Stomach (tissue), 4 donors: ENCODE measurements at regions not wholly inside any gene's neighbourhood (a gene's known extent, or its start where the extent isn't known, plus 50 kb on each side); places are given as distances from the start of the nearest gene placed in this dataset.

ENCODE experiments used
- POLR2A ChIP-seq, 4 donors: fragments of 450-650 bp; IDR thresholded peaks; one replicate each; pipeline ENCODE4 v1.6.1; 2016; ENCODE audit warnings: antibody characterized with exemption in 4 of 4, control low read depth in 2 of 4, mild to moderate bottlenecking in 1 of 4, moderate library complexity in 1 of 4
- TF ChIP-seq, protein P1 (sequence below), 7 experiments: fragments of 450-650 bp in 4 of 7; fragments of 200-600 bp in 3 of 7; sonication (generic) in 3 of 7; IDR thresholded peaks; one replicate each; pipeline ENCODE4 v1.5.1; 2016 to 2019; ENCODE audit warnings: antibody characterized with exemption in 7 of 7, control low read depth in 2 of 7, mild to moderate bottlenecking in 1 of 7

DNA sequence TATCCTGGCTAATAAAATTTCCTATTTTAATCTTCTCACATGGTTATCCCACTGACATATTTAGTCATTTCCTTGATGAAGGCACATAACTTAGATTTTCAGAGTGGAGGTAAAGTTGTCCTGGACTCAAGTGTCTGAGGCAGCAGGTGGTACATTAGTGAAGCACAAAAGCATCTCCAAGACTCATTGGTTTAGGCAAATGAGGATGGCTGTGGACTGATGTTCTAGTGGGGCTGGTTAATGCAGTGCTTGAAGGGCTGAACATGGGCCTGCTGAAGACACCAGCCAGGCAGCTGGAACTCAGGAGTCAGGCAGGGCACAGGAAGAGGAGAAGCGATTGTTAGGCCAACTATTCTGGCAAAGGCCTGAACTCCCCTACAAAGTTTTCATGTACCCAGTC, 76.3 kb upstream of the SESN3 start:
- TF ChIP-seq, protein P1, sequence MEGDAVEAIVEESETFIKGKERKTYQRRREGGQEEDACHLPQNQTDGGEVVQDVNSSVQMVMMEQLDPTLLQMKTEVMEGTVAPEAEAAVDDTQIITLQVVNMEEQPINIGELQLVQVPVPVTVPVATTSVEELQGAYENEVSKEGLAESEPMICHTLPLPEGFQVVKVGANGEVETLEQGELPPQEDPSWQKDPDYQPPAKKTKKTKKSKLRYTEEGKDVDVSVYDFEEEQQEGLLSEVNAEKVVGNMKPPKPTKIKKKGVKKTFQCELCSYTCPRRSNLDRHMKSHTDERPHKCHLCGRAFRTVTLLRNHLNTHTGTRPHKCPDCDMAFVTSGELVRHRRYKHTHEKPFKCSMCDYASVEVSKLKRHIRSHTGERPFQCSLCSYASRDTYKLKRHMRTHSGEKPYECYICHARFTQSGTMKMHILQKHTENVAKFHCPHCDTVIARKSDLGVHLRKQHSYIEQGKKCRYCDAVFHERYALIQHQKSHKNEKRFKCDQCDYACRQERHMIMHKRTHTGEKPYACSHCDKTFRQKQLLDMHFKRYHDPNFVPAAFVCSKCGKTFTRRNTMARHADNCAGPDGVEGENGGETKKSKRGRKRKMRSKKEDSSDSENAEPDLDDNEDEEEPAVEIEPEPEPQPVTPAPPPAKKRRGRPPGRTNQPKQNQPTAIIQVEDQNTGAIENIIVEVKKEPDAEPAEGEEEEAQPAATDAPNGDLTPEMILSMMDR (IDR thresholded peaks at IDR 0.05): no peak
- no peak for TF ChIP-seq POLR2A (IDR thresholded peaks at IDR 0.05)
